Activated CD4-positive, CD25-positive, alpha-beta regulatory T cell treated with anti-CD3 and anti-CD28 coated beads, Interleukin-2, amount 50 U/mL, for 16 hours (primary cell): ENCODE measurements at regions not wholly inside any gene's neighbourhood (a gene's known extent, or its start where the extent isn't known, plus 50 kb on each side); places are given as distances from the start of the nearest gene placed in this dataset.

Experiments
- DNase-seq: peaks from one replicate; pipeline ENCODE4 v3.0.0-alpha.2; 2020; ENCODE audit warnings: low read depth, low spot score

DNA sequence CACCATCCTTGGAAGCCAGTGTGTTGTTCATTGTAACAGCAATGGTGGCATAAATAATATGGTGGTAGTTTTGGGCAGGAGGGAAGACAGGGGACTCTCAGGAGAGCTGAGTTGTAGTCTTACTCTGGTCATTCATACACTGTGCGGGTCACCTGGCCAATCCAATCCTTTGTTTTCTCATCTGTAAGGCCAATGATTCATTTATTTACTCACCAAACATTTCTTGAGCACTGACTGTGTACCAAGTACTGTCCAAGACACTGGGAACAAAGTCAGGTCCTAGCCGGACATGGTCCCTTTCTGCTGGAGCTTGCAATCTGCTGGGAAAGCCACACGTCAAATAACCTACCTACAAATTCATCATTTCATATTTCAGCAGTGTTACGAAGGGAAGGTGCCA, 302.7 kb downstream of the CYP26B1 start:
- no peak for DNase-seq

DNA sequence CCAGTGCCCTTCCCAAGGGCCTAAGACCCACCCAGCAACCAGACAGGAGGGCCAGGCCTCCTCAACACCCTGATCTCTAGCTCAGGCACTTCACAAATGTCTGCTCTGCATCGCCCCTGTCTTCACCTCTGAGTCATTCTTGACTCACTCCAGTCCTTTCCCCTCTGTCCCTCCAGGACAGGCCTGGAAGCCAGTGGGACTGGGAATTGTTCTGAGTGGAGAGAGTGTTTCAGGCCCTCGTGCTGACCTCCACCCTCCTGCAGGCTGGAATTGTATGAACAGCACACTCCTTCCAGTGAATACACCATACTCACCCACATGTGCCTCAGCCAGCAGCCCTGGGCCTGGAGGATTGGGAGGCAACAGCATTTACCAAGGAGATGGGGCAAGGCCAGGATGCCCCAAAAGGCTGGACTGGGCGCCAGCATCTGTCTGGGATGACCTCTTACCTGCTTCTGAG, 304.2 kb downstream of the CYP26B1 start:
- DNase-seq: no peak

DNA sequence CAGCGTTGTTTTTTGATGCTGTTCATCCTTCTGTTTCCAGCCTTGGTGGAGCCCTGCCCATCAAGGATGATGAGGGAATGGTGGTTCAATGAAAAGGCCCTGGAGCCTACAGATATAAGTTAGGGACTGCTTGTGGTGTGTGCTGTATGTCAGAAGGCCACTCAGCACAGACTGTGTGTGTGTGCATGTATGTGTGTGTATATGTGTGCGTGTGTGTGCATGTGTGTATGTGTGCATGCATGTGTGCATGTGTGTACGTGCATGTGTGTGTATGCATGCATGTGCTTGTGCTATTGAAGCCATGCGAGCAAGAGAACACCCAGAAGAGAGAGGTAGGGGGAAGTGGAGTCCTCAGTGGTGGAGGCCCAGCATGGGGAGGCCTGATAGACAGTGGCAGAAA, 304.9 kb downstream of the CYP26B1 start:
- DNase-seq: no peak

DNA sequence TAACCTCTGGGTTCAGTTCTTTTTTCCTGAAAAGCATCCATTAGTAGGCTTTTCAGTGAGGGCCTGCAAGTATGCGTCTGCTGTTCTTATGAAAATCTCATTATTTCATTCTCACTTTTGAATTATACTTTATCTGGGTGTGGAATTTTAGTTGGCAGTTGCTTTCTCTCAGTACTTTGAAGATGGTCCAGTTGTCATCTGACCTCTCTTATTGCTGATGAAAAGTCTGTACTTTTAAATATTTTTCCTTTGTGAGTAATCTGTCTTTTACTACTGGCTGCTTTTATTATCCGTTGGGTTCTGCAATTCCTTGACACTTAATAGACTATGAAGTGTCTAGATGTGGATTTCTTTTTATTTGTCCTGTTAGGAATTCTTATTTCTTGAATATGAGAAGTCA, 307.8 kb downstream of the CYP26B1 start:
- no peak for DNase-seq

DNA sequence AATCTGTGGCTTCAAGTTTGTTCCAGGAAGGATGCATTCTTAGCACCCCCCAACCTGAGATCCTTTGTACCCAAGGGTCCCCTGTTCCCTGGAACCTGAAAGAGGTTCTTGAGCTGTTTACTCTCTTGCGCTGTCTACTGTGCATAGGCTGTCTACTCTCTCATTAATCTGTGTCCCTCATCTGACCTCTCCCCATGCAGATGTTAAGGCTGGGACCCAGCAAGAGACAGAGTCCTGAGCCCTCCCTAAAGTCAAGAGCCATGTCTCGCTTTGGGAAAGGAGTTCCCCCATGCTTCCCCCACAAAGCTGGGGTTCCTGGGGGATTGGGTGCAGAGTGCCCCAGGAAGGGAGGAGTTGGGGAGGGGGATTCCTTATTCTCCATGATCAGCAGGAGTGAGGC, 312.9 kb downstream of the CYP26B1 start:
- DNase-seq: no peak

DNA sequence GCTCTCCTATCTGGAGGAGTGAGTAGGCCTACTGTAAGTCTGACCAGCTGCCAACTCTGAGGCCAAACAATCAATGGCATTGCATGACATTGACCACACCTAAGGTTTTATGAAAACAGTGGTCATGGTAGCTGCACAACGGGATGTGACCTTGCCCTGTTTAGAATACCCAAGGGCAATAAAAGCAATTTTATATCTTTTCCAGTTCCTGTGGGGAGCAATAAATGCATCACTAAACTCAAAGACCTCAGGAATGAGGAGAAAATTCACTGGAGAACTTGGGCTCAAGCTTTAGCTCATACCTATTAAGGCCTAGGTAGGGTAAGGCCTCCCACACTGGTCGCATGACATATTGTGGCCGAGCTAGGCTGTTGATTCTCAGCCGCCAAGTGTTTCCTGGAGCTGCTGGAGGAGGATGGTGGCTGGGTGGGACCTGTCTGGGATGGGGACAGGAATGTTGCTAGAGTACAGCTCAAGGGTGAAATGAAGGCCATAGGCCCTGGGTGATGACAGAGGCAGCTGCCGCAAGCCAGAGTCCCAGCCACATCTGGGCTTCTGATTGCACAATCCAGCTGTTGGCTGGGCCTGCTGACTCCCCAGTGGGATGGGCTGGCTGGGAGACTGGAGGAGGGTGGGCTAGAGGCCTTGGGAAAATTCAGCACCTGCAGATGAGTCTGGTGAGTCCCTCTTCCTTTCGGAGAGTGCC, 313.7 kb downstream of the CYP26B1 start:
- no peak for DNase-seq

DNA sequence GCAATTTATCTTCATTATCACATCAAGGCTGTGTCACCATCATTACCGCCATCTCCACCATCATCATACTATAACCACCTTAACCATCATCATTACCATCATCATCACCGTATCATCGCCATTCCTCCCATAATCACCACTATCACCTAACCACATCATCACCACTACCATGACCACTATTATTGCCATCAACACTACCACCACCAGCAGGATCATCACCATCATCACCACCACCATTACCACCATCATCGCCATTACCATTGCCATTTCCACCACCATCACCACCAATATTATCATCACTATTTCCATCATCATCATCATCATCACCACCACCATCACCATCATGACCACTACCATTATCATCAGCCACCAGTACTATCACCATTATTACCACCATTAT, 314.4 kb downstream of the CYP26B1 start:
- no peak for DNase-seq

DNA sequence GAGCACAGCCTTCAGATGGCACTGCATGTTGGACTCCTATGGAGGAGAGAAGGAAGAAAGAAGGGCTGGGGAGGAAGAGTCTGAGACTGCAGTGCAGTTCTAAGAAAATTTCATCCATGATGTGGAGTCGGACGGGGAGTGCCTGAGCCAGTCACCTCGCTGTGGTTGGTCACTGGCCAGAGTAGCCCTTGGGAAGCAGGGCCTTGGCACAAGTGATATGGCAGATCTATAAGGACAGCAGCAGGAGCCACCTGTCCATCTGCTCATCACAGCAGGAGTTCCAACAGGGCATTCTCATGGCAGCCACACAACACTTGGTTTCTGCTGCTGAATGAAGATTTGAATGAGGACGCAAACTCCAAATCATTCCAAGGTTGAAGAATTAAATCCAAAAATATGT, 314.8 kb downstream of the CYP26B1 start:
- DNase-seq: no peak

DNA sequence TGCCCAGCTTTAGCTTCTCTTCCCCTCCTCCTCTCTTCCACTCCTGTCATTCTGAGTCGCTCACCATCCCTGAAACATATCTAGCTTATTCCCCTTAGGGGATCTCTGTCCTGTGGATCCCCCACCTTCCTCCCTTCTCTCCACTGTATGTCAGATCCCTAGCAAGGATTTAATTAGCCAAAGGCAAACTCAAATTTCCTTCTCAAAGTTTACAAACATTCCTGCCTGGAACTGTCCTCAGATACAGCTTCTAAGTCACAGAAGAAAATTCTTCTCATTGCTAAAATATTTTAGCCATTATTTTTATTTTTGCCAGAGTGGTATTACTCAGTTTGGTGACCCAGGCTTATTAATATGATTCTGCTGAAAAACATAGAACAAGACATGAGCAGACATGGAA, 315.3 kb downstream of the CYP26B1 start:
- DNase-seq: no peak

DNA sequence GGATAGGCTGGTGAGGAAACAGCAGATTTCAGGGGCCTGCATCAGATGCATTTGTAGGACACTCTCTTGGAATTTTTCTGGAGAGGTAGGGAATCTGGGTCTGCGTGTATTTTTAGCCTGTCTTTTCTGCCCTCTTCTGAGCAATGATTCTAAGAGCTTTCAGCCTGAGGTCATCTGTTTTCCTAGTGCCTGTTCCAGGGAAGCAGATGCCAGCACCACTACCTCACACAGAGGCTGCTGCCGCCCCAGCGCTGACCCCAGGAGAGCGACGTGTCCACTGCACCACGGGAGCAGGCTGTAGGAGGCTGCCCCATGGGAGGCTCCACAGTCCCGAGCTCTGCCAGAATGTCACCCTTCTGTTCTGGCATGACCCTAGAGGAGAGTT, 316.5 kb downstream of the CYP26B1 start:
- no peak for DNase-seq

DNA sequence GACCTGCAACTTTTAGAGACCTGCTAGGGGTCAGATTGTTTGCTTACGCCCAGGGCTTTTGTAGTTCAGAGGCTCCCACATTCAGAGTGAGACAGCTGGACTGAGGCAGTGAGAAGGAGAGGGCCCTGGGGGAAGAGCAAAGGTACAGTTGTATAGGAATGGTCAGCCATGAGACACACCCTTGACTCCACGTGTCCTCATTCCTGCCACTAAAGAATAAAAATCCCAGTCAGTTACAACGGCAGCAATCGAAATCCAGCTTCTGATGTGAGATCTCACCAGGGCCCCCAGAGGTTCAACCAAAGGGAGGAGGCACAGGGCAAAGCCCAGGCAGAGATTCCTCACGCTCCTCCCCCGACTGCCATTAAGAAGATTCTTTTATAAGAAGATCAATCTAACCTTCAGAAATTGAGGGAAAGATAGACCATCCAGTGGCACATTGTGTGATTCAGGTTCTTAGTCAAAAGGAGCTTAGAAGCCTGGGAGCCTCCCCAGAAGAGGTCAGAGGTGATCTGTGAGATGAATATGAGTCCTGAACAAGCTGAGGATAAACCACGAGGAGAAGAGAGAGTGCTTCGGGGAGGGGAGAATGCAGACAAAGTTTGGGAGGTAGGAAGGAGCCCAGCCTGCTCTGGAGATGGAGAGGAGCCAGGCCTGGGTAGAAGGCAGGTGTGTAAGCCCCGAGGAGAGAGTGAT, 317.0 kb downstream of the CYP26B1 start:
- DNase-seq: no peak

DNA sequence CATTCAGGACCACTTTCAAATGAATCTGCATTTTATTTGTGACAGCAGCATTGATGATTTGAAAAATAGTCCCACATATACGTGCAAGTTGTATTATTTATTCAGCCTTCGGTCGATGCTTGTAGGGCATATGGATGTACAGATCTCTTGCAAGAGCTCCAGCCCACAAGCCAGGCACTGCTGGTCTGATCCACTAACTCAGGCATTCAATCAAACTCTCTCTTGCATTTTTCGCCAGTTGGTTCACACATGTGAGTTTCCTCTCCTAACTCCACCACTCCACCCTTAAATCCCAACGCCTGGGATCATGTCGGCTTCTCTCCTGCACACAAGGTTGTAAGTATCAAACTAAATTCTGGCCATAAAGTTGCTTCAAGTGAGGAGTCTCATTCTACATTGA, 318.7 kb downstream of the CYP26B1 start:
- no peak for DNase-seq

DNA sequence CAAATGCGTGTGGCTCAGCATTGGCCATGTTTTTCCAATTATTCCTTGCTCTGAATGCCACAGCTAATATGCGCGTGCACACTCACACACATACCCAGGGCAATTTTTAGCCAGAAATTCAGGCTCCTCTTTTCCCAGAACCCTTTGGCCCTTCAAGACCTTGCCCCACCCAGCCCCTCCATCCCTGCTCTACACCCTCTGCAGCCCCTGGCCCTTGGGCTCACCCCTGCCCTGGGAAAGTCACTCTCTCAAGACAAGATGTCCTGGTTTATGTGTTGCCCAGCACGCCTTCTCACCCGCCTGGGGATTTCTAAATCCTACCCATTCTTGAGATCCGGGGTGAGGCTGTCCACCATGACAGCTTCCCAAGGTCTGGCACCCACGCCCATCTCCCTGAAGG, 319.7 kb downstream of the CYP26B1 start:
- no peak for DNase-seq

DNA sequence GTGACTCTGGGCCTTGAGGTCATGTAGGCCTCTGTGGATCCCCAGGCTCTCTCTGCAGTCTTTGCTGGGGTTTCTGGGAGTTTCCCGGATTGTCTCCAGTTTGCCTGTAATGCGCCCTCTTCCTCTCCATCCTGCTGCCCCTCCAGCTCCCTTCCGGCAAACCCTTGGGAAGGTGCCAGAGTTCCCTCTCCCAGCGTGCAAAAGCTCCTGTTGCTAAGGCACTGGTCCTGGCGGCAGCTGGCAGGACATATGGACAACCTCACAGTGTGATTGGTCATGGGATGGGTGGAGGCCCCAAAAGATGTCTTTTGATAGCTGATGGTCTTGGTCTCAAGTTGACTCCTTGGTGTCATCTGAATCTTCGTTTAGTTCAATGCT, 320.1 kb downstream of the CYP26B1 start:
- DNase-seq: no peak

DNA sequence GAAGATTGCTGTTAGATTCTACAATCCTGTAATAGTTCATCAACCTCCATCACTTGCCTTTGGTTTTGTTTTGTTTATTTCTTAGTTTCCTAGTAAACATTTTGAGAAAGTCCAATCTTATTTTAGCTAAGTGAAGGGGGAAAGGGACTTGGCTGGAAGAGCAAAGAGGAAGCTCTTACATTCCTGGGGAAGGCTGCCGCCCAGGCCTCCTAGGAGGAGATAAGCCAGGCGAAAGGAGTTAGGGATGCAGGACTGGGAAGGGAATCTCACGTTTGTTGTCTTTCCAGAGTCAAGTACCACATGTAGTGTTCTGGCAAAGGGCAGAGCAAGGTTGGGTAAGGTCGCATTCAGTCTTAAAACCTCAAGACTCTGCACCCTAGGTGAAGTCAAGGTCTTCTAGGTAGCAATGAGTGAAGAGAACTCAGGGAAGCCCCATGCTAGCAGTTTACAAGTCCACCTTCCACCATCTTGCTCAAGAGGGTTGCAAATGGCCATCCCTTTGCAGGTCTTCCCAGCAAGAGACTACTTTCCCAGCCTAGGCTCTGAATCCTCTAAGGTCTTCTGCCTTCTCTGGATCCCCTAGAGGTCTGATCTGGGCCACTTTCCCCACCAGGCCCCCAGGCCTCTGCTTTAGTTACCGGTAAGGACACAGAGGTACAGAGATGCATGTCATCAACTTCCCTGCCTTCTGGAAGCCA, 320.7 kb downstream of the CYP26B1 start:
- DNase-seq: no peak

DNA sequence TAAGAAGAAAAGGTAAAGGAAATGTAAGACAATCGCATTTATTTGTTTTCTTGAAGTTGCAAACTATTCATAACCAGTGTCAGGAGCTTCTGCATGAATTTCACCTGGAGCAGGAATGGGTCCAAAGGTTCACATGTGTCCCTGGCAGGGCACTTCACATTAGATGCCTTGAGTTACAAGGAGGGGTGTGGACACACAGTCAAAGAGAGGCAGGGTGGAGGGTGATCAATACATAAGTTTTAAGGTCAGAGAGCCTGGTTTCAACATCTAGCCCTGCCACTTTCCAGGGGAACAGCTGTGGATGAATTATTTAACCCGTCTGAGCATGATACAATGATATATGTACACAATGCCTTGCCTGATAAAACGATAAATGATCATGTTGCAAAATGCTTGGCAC, 321.4 kb downstream of the CYP26B1 start:
- no peak for DNase-seq

DNA sequence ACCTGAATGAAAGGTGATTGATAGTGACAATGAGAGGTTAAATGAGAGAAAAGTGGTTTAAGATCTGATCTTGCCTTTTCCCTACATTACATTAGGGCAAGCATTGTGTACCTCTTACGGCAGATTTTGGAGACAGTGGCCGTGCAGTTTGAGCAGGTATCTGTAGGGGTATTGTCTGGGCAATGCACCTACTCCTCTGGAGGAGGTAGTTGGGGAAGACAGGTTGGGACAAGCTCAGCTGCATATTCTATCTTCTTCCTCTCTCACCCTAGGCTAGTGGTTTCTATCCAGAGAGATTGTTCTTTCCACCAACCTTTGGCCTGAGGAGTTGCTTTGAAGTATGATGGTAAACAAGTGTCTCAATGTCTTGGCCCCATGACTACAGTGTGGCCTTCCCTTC, 323.2 kb downstream of the CYP26B1 start:
- no peak for DNase-seq

DNA sequence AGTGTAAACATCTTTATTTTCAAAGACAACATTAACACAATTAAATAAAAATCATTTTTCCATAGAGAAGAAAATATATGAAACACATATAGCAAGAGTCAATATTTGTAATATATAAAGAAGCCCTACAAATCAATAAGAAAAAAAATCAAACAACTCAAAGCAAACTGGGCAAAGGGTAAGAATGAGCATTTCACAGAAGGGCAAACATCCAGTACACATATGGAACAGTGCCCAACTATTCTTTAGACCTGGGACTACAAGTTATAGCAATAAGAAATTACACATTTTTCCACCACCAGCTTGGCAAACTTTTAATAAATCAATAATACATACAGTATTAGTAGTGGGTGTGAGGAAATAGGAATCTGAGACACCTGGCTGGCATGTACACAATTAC, 324.1 kb downstream of the CYP26B1 start:
- DNase-seq: no peak

DNA sequence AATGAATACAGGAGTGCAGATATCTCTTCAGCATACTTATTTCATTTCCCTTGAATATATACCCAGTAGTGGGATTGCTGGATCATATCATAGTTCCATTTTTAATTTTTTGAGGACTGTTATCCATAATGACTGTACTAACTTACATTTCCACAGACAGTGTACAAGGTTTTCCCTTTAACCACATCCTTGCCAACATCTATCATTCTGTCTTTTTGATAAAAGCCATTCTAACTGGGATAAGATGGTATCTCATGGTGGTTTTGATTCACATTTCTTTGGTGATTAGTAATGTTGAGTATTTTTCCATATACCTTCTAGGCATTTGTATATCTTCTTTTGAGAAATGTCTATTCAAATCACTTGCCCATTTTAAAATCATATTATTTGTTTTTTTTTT, 325.2 kb downstream of the CYP26B1 start:
- no peak for DNase-seq

DNA sequence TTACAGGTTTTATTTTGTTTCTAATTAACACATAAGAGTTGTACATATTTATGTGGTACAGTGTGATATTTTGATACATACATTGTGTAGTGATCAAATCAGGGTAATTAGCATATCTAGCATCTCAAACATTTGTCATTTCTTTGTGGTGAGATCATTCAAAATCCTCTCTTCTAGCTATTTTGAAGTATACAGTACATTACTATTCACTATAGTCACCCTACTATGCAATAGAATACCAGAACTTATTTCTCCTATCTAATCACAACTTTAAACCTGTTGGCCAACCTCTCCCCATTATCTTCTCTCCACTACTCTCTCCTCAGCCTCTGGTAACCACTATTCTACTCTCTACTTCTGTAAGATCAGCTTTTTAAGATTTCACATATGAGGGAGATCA, 325.8 kb downstream of the CYP26B1 start:
- DNase-seq: no peak

DNA sequence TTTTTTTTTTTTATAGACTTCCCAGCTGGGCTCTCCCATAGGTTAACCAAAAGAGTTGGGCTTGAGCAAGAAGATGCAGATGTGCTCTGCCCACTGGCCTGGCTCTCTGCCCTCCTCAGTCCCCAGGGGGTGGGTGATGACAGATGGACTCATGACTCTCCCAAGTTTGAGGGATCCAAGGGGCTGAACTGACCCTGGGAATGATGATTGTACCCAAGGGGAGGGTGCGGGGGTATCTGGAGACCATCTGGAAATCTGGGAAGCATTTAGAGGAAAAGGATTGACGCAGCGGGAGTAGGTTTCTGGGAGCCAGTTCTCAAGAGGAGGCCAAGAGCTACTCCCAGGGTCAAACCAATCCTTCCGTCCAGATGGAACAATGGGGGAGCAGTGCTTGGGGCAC, 330.8 kb downstream of the CYP26B1 start:
- DNase-seq: no peak

DNA sequence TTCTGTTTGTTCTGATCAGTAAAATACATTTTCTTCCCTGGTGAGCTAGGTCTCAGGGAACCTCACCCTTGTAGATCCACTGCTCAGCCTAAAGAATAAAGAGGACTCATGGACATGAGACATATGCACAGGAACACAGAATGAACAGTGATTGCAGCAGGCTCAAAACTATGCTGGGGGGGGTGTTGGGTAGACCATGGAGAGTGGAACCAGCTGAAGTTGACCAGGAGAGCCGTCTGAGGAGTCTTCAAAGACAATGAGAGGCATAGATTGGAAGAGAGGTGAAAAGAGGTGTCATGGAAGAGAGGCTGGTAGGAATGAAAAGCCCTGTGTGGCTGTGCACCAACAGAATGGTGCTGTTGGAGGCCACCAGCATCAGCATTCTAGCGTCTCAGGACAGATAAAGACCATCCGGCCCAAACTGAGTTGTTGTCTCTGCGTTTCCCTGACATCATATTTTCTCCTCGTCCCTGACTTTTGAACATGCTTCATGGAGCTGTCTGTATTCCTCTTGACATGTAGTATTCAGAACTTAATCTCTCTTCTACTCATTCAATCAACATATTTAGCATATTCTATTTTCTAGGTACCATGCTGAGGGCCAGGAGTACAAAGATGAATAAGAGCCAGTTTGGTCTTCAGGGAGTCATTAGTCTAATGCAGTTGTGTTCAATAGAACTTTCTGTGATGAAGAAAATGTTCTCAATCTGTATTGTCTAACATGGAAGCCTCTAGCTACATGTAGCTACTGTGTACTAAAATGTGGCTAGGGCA, 331.8 kb downstream of the CYP26B1 start:
- no peak for DNase-seq
